HG02981 (cell line): ENCODE measurements at regions not wholly inside any gene's neighbourhood (a gene's known extent, or its start where the extent isn't known, plus 50 kb on each side); places are given as distances from the start of the nearest gene placed in this dataset.

Source experiments
- ATAC-seq: cut with Tn5 transposase; IDR thresholded peaks from one replicate; pipeline ENCODE4 v1.9.1; 2021; ENCODE audit warnings: mild to moderate bottlenecking, moderate library complexity; ENCODE audit not compliant: unreplicated experiment

DNA sequence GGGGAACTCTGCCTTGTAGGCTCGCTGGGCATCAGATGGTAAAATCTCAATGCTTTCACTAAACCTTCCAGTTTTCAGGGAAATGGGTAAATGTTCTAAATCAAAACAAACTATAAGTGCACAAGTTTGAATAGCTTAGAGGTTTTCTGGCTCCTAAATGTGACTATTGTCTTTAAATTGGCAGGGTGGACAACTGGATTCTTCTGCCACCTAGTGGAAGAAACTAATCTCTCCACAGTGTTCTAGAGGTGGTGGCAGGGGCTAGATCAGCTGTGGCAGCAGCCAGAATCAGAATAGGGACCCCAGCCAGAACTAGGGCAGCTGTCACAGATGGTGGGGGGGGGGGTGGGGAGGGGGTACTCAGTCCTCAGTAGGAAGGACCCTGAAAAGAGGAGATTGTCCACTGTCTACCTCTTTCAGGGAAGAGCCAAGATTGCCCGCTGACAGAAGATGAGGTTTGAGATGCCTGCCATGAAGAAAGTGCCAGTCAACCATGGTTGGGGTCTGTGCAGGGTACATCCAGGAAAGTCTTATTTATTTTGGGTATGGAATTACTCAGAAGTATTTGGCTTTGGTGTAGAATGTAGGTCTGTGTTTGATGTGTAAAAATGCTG is 201.4 kb downstream of the CCNG2 start:
- ATAC-seq, result no peak

DNA sequence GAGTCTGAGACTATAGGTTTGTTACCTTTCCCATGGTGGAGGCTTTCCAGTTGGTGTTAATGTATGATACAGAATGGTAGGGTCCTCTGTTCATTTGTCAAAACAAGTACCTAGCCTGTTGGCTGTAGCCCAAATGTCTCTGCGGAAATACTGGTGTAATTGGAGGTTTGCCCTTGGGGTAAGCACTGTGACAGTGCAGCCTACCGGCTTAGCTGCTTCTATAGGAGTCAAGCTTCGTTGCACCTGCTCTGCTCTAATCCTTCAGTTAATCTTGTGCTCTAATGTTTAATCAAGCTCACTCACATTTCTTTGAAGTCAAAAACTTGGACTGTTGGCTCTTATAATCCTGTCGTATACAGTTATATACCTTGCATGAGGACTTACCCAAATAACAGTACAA is 203.4 kb downstream of the CCNG2 start:
- no peak for ATAC-seq

DNA sequence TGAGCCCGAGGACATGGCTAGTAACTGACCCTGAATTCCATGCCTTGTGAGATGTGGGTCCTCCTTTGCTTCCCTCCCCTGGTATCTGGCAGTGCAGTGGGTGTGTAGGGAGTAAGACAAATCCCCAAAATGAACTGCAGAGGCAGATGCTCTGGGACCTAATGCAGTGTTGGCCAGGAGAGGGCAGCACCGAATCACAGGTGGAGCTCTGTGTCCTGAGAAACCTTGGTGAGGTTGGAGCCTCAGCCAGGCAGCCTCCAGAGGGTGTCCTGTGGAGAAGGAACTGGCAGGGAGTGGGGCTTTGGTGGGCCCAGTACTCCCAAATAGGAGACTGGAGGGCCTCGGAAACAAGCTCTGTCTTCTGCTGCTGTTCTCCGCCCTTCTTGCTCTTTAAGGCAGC is 209.9 kb downstream of the CCNG2 start:
- ATAC-seq, result peak; percentile 84

DNA sequence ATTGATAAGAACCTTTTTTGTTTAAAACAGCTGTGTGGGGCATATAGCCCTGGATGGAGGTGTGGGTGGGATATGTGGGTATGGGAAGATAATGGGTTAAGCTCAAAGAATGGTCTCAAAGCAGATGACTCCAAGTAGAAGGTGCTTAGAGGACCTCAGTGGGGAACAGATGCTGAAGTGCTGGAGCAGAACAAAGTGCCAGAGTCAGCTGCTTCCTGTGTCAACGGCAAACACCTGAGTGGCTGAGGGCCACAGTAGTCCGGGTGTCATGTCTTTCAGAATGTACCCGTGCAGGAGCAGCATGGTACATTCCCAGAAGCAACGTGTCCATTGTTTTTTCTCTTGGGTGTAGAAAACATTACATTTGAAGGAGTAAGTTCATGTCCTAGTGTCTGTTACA is 210.6 kb downstream of the CCNG2 start:
- ATAC-seq, result no peak

DNA sequence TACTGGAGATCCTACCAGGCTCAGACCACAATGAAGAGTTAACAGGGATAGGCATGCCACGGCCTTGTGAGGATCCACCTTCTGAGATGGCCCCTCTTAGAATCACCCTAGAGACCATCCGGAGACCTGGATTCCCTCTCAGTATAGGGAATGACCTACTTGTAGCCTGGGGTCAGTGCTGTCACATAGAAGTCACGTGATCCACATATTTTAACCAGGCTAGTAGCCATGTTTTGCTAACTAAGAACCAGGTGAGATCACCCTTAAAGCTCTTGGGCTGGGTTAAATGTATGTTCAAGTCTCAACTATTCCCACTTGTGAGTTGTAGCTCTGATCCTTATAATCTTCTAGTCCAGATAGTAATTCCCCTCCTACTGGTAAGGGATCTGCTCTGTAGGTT is 215.4 kb downstream of the CCNG2 start:
- no peak for ATAC-seq

DNA sequence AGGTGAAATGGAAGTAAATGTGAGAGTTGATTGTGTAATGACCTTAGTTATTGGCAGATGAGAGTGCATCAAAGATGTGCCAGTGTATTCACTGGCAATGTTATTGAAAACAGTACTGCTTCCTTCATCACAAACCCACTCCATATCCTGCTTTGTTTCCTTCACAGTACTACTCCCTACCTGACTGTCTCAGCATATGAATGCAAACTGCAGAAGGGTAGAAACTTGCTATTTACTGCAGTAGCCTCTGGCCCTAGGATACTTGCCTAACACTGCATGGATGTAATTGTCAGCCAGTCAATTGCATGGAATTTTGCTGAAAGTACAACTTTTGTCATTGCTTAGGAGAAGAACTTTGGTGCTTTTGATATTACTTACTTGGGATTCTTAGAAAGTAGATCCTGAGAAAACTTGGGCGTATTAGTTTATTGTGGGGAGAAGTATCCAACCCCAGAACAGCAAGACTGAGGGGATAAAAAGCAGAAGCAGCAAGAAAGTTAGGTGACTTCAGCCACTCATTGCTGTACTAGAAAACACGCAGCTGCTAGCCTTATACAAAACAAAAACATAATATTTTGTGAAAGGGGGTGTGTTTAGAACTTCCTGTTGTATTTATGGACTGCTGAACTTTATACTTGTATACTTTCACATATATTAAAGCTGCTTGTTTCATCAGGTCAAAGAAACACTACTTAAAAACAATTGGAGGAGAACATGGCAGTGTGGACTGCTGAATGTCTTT is 219.0 kb downstream of the CCNG2 start:
- ATAC-seq, result no peak

DNA sequence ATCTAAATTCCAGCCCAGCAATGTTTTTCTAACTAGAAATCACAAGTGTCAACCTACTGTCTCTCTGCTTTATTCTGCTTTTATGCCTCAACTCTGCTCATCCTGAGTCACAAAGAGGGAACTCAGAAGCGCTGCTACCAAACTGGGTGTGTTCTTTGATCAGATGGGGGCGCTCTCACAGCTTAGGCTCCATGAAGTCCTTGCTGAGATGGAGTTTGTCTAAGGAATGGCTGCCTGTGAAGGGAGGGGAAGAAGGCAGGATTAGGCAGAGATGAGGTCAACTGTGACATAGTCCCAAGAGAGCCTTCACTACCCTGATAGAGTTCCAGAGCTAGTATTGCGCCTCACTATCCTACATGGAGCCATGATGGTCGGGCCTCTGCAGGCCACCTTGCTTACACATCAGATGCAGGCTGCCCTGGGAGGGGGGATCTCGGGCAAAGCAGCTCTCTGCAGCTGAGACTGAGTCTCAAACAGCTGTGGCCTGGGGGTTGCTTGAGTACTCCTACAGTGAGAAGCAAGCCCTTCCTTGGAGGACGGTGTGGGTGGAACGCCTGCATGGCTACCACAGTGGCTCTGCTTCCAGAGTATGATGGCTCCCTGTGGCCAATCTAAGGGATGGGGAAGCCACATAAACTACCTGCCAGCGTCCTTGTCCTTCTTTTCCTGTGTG is 219.9 kb downstream of the CCNG2 start:
- ATAC-seq, result no peak

DNA sequence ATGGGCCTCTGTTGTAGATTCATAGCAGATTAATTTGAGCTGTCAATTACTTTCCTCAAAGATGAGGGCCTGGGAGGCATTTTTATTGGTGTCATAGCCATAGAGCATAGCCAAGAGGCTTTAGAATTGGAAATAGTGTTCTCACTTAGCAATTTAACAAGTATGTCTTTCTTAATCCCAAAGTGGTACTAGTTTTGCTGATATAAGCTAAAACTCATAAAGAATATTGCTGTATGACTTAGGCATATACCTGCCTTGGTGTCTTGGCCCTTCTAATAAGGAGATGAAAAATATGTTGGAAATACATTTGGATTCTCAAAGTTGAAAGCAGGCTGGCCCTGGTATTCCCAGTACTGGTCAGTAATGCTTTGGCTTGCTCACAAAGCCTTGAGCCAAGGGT is 221.5 kb upstream of the CXCL13 start:
- ATAC-seq, result no peak

DNA sequence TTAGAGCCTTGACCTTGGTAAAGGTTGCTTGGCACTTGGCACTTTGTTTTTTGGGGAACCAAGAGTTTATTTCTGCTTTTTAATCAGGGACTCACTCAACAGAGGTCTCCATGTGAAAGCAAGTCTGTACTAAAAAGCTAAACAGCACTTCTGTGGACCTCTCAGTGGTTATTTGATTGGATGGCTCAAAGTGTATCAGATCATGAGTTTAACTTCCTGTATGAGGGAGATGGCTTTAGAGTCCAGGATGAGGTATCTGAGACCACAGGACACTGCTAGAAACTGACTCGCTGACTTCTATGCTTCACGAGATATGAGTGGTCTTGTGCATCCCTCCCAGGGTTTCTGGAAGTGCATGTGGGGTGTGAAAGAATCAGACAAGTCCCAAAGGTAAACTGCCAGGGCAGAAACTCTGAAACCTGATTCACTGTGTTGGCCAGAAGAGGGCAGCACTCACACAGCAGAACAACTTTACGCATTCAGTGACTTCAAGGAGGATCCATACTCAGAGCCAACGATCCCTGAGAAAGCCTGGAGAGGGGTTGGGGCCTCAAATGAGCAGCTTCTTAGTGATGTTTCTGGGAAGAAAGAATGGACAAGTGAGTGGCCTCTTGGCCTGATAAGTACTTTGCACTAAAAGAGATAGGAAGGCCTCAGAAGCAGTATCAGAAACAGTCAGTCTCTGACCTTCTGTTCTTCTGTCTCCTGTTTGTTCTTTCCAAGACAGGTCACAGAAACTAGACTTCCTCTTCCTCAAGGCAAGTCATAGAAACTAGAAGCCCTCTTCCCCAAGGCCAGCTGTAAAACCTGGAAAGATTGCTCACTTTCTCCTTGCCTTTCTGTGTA is 220.3 kb upstream of the CXCL13 start:
- peak; percentile 65 for ATAC-seq

DNA sequence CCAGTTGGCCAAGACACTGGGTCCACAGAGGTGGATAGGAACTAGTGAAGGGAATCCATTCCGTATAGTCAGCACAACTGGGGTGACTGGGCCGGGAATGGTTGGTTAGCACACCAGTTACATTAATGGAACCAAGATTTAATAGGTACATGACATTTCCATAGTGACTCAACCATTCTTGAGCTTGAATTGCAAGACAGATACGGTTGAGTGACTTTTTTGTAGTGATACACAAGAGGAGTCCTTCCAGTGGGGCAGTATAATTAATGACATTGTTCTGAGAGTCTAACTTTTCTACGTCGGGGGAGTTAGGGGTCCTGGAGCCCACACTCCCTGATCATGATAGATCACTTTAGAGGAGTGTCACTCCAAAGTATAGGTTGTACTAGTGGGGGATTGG is 211.6 kb upstream of the CXCL13 start:
- ATAC-seq, result no peak

DNA sequence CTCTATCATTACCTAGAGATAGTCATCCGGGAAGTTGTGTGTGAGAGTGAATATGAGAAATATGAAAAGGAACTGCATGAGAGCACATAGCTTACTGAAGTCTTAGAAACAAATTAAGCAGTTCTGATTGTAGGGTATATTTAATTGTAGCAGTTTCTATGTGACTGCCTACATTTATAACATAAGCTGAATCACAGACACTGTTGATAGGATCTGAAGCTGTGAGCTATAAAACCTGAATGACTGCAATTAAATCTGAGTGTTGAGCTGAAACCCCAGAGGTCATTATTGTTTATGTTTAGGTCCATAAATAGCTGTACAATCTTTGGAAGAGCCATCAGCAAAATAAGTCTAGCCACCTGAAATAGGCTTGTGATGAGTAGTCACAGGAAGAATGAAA is 210.1 kb upstream of the CXCL13 start:
- ATAC-seq, result no peak

DNA sequence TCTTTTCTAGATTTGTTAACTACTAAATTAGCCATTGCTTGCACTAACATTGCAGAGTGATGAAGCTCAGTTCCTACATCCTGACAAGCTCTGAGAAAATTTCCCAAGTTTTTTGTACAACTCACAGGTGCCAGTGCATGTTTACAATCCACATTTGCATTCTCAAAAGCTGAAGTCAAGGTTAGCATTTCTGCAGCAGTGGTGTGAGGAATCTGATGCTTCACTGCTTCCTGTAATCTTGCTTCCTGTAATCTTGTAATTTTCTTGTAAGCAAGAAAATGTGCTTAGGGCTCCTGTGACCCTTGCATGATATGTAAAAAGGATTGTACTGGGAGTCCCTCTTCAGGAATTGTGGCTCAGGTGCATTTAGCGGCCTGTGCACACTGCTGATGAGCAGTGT is 207.4 kb upstream of the CXCL13 start:
- ATAC-seq, result no peak

DNA sequence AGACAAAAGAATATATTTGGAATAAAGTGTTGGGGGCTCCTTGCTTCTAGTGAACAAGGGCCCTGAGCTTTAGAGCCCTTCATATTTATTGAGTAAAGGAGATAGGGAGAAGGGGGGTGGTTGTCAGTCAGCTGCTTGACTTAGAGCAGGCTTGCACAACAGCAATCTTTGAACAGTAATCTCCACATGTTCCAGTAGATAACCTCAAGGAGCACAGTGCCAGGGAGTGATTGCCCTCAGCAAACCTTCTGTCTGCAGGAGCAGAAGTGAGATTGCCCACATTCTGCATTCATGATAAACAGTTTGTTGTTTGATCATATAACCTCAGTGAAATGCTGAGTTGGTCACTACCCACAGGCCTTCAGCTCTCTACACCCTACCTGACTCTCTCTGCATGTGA is 205.8 kb upstream of the CXCL13 start:
- ATAC-seq, result no peak

DNA sequence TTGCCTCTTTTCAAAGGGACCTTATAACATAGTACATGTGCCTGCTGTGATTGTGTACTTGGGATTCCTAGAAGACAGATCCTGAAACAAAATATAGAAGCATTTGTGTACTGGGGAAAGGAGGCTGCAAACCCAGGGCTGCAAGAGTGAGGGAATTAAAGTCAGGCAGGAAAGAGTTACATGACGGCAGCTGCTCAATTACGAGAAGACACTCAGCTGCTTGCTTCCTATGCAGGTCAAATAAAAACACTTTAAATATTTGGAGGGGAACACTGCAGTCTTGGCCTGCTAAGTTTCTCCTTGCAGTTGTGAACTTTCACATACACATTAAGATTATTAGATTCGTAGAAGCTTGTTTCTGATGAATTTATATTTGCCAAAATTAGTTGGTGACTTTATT is 191.9 kb upstream of the CXCL13 start:
- no peak for ATAC-seq

DNA sequence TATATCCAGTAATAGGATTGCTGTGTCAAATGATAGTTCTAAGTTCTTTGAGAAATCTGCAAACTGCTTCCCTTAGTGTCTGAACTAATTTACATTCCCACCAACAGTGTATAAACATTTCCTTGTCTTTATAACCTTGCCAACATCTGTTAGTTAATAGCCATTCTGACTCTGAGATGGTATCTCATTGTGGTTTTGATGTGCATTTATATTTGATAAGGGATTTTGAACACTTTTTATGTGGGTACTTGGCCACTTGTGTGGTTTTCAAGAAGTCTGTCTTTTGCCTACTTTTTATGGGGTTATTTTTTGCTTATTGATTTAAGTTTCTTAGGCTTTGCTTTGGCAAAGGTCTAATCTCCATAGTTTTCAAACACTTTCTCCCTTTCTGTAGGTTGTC is 189.9 kb upstream of the CXCL13 start:
- ATAC-seq, result no peak

DNA sequence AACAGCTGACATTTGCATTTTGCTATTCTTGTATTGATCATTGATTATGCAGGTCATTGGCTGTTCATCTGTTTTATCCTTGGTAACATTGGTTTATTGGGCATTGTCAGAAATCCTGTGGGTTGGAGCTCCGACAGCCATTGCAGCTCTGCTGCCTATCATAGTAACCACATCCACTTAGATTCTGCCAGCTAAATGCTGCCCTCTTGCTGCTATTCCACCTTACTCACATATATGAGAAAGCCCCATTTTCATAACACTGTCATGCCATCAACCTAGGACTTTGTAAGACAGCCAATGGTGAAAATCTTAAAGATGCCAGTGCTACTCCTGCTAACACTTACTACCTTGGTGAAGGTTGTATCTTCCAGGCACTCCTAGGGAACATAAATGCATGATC is 187.3 kb upstream of the CXCL13 start:
- no peak for ATAC-seq

DNA sequence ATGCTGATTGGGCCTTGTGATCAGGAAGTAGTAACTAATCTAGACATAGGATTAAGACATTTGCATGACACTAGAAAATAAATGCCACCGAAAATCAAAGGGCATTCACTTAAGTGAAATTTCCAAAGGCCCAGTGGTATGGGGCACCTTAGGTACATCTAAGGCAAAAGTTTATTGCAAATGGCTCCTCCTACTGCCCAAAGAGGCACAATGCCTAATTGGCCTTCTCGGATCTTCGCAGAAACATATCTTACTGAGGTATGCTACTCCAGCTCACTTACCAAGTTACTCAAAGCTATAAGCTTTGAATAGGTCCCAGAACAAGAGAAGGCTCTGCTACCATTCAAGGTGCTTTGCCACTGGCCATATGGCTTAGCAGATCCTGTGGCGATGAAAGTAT is 174.8 kb upstream of the CXCL13 start:
- ATAC-seq, result no peak

DNA sequence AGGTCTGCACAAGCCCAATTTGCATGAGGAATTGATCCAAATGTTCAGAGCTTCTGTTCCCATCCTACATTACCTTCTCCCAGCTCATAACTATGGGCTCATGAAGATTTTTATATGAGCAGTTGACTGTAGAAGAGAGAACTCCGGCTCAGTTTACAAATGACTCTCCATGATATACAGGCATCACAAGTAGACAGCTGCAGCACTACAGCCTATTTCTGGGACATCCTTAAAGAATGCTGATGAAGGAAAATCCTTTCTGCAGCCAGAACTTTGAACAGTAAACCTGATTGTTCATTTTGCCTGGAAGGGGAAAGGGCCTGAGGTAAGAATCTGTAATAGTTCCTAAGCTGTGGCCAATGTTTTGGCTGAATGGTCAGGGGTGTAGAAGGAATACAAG is 174.1 kb upstream of the CXCL13 start:
- ATAC-seq, result no peak

DNA sequence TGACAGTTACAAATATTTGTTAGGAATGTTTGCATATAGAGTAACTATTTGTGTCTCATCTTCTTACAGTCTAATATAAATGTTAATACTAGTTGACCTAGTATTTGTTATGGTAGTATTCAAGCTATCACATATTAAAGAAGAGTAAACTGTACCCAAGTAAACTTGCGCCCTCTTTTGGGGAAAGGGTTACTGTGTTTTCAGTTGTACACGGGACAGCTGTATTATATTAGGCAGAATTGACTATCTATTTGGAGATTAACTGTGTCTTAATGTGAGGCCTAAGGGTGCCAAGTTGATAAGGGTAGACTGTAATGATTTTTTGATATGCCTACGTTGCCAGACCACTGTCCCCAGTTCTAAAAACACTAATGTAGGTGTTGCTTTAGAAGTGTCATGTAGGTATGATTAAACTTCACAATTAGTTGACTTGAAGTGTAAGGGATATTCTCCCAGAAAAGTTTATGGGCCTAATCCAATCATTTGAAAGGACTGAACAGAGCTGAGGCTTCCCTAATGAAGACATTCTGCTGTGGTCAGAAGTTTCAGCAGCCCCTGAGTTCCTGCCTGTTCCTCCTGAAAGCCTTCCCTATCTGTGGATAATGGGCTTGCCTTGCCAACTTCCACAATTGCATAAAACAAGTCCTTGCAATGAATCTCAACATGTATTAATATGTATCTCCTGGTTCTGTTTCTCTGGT is 172.8 kb upstream of the CXCL13 start:
- ATAC-seq, result no peak

DNA sequence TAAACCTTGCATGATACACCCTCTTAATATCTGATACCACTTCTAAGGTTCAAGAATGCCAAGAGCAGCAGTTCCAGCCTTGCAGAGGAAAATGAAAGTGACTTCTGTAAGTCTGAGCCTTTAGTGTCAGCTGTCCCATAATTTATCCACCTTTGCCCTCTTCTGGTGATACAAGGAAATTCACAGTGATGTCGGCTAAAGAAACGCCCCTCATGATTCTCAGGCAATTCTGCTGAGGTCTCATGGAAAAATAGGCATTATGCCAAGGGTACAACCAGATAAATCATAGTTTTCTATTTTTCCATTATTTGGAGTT is 172.2 kb upstream of the CXCL13 start:
- ATAC-seq, result peak; percentile 80
